ENCODE measurements at regions not wholly inside any gene's neighbourhood (a gene's known extent, or its start where the extent isn't known, plus 50 kb on each side); places are given as distances from the start of the nearest gene placed in this dataset.

- Mint-ChIP-seq H3K4me3 (ENCODE audit: low read depth, unreplicated experiment) (no peak overlapping the region), H3K9me3 (ENCODE audit: low read depth, unreplicated experiment) (no peaks in the 10 kb centered on the region), H3K27ac (ENCODE audit: unreplicated experiment) (no peak overlapping the region), H3K4me1 (ENCODE audit: low read depth, unreplicated experiment) (no peaks in the 10 kb centered on the region), H3K27me3 (ENCODE audit: unreplicated experiment) (no peaks in the 10 kb centered on the region), H3K36me3 (ENCODE audit: insufficient read depth, unreplicated experiment) (no peaks in the 10 kb centered on the region)
- DNase-seq, result no peak
- no peak for TF ChIP-seq CTCF (IDR thresholded peaks at IDR 0.05; ENCODE audit: unreplicated experiment)
- CTCF ChIA-PET, result no interaction called here
- BruUV-seq (replicated peaks), result no TSS peak
- intact Hi-C loops (cut with micrococcal nuclease; ENCODE audit: unreplicated experiment), result no loop called here
Measured at GRCh38 chr3:163563485-163563884, 1514.8 kb downstream of the SI start.

- CTCF ChIA-PET, result no interaction called here
- no TSS peak for BruUV-seq (replicated peaks)
- DNase-seq, result no peak
Measured at GRCh38 chr3:163562625-163563024, 1515.7 kb downstream of the SI start.

GRCh38 chr3:163561151-163561550 is 1517.1 kb downstream of the SI start:
- no peak overlapping the region for H3K27ac Mint-ChIP-seq (ENCODE audit: unreplicated experiment)

More at GRCh38 chr3:163562625-163563024, 1515.7 kb downstream of the SI start:
- Mint-ChIP-seq H3K4me3 (ENCODE audit: low read depth, unreplicated experiment) (no peak overlapping the region), H3K27ac (ENCODE audit: unreplicated experiment) (no peak overlapping the region), H3K36me3 (ENCODE audit: insufficient read depth, unreplicated experiment) (no peaks in the 10 kb centered on the region), H3K4me1 (ENCODE audit: low read depth, unreplicated experiment) (no peaks in the 10 kb centered on the region), H3K9me3 (ENCODE audit: low read depth, unreplicated experiment) (no peaks in the 10 kb centered on the region), H3K27me3 (ENCODE audit: unreplicated experiment) (no peaks in the 10 kb centered on the region)
- TF ChIP-seq CTCF (IDR thresholded peaks at IDR 0.05; ENCODE audit: unreplicated experiment), result no peak
- intact Hi-C loops (cut with micrococcal nuclease; ENCODE audit: unreplicated experiment), result no loop called here

GRCh38 chr3:163560459-163560858 is 1517.8 kb downstream of the SI start:
- DNase-seq, result no peak
- no TSS peak for BruUV-seq (replicated peaks)
- intact Hi-C loops (cut with micrococcal nuclease; ENCODE audit: unreplicated experiment), result no loop called here
- CTCF ChIA-PET, result no interaction called here
- Mint-ChIP-seq H3K36me3 (ENCODE audit: insufficient read depth, unreplicated experiment) (no peaks in the 10 kb centered on the region), H3K9me3 (ENCODE audit: low read depth, unreplicated experiment) (no peaks in the 10 kb centered on the region), H3K4me1 (ENCODE audit: low read depth, unreplicated experiment) (peaks cover 9% of the 10 kb centered on the region), H3K27ac (ENCODE audit: unreplicated experiment) (no peak overlapping the region), H3K27me3 (ENCODE audit: unreplicated experiment) (no peaks in the 10 kb centered on the region), H3K4me3 (ENCODE audit: low read depth, unreplicated experiment) (no peak overlapping the region)
- TF ChIP-seq CTCF (IDR thresholded peaks at IDR 0.05; ENCODE audit: unreplicated experiment), result no peak

More at GRCh38 chr3:163561151-163561550, 1517.1 kb downstream of the SI start:
- no peak for TF ChIP-seq CTCF (IDR thresholded peaks at IDR 0.05; ENCODE audit: unreplicated experiment)
- intact Hi-C loops (cut with micrococcal nuclease; ENCODE audit: unreplicated experiment), result no loop called here
- no peaks in the 10 kb centered on the region for H3K27me3 Mint-ChIP-seq (ENCODE audit: unreplicated experiment)
- H3K4me3 Mint-ChIP-seq (ENCODE audit: low read depth, unreplicated experiment), result no peak overlapping the region
- H3K9me3 Mint-ChIP-seq (ENCODE audit: low read depth, unreplicated experiment), result no peaks in the 10 kb centered on the region
- no TSS peak for BruUV-seq (replicated peaks)
- H3K4me1 Mint-ChIP-seq (ENCODE audit: low read depth, unreplicated experiment), result peaks cover 9% of the 10 kb centered on the region
- no peaks in the 10 kb centered on the region for H3K36me3 Mint-ChIP-seq (ENCODE audit: insufficient read depth, unreplicated experiment)
- CTCF ChIA-PET, result interaction anchor here (1.1 kb wide), 1 partner anchor 53 kb away, joined by 3 read pairs; no protein-coding TSS in a partner anchor
- no peak for DNase-seq

Measured in Calu3 (cell line).